ENCODE measurements at regions not wholly inside any gene's neighbourhood (a gene's known extent, or its start where the extent isn't known, plus 50 kb on each side); places are given as distances from the start of the nearest gene placed in this dataset.

DNA sequence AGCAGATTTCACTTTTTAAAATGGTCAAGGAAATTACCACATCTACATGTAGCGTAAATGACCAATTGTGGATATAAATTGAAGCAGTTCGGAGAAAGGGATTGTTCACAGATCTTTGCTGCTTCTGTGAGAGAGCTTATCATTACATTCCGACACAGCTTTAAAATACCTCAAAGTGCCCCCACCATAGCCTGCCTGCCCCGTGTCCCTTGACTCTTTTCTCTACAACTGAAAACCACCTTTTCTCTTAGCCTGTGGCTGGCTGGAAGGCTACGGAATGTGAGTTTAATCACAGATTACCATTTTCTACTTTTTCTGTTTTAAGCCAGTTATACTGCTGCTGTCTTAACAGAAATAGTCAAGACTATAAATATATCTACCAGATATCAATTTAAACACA lies 347.2 kb upstream of the MAP3K7 start:
- TF ChIP-seq CTCF (IDR thresholded peaks at IDR 0.05) (no peak), EP300 (IDR thresholded peaks at IDR 0.05) (no peak), POLR2AphosphoS5 (IDR thresholded peaks at IDR 0.05) (no peak)

Data from upper lobe of left lung (tissue), 4 donors.